ENCODE measurements at regions not wholly inside any gene's neighbourhood (a gene's known extent, or its start where the extent isn't known, plus 50 kb on each side); places are given as distances from the start of the nearest gene placed in this dataset.

DNA sequence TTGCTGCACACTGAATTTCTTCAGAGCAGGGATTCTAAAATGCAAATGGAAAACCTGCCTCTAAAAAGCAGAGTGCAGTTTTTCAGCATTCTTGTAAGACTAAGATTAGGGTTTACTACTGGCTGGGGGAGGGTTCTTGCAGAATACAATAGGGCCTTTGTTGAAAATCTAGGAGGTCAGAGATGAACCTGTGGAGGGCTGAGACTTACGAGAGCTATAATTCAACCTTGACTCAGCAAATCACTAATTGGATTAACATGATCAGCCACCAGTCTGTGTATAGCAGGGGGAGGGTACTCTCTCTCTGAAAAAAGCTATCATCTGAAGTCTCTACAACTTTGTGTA lies 92.6 kb upstream of the HIF1A start:
- no peak for TF ChIP-seq EZH2 (IDR thresholded peaks at IDR 0.05; ENCODE audit: low read depth, low read length, severe bottlenecking)
- TF ChIP-seq RAD21 (IDR thresholded peaks at IDR 0.05 in 1 of 2, conservative IDR thresholded peaks at IDR 0.05 in 1 of 2; ENCODE audit: low read depth in 2 of 2, low read length in 2 of 2), result no peak
- TF ChIP-seq SP1 (IDR thresholded peaks at IDR 0.05; ENCODE audit: low read depth, low read length), result no peak
- no peak for TF ChIP-seq CHD1 (IDR thresholded peaks at IDR 0.05; ENCODE audit: low read depth, low read length)
- TF ChIP-seq, protein P1, sequence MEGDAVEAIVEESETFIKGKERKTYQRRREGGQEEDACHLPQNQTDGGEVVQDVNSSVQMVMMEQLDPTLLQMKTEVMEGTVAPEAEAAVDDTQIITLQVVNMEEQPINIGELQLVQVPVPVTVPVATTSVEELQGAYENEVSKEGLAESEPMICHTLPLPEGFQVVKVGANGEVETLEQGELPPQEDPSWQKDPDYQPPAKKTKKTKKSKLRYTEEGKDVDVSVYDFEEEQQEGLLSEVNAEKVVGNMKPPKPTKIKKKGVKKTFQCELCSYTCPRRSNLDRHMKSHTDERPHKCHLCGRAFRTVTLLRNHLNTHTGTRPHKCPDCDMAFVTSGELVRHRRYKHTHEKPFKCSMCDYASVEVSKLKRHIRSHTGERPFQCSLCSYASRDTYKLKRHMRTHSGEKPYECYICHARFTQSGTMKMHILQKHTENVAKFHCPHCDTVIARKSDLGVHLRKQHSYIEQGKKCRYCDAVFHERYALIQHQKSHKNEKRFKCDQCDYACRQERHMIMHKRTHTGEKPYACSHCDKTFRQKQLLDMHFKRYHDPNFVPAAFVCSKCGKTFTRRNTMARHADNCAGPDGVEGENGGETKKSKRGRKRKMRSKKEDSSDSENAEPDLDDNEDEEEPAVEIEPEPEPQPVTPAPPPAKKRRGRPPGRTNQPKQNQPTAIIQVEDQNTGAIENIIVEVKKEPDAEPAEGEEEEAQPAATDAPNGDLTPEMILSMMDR (IDR thresholded peaks at IDR 0.05; ENCODE audit: control extremely low read depth in 1 of 3, insufficient read depth in 1 of 3, low read depth in 1 of 3, low read length in 3 of 3), result no peak
- no peak for TF ChIP-seq GABPA (IDR thresholded peaks at IDR 0.05; ENCODE audit: borderline replicate concordance, insufficient read depth, low read length)
- no peak for TF ChIP-seq RXRA (IDR thresholded peaks at IDR 0.05; ENCODE audit: insufficient read depth, low read depth, low read length)
- TF ChIP-seq POLR2A (IDR thresholded peaks at IDR 0.05; ENCODE audit: control extremely low read depth in 1 of 2, low read depth in 2 of 2, low read length in 2 of 2), result no peak
- TF ChIP-seq TAF1 (IDR thresholded peaks at IDR 0.05; ENCODE audit: low read depth, low read length), result no peak
- TF ChIP-seq POLR2AphosphoS5 (IDR thresholded peaks at IDR 0.05; ENCODE audit: low read depth, low read length), result no peak
- TF ChIP-seq HDAC2 (IDR thresholded peaks at IDR 0.05; ENCODE audit: borderline replicate concordance in 1 of 2, low read depth in 2 of 2, low read length in 2 of 2), result no peak
- no peak for TF ChIP-seq SAP30 (IDR thresholded peaks at IDR 0.05; ENCODE audit: insufficient read depth, insufficient replicate concordance, low read length)
- no peak for TF ChIP-seq CREB1 (IDR thresholded peaks at IDR 0.05)

Measured in H1 (cell line).